Mesothelial cell of epicardium (in vitro differentiated cells): ENCODE measurements at regions not wholly inside any gene's neighbourhood (a gene's known extent, or its start where the extent isn't known, plus 50 kb on each side); places are given as distances from the start of the nearest gene placed in this dataset.

ENCODE experiments used
- DNase-seq, 2 experiments: peaks; one replicate each; pipeline ENCODE4 v3.0.0; 2021; ENCODE audit warnings: low spot score in 2 of 2; ENCODE audit not compliant: unreplicated experiment in 2 of 2
- H3K27ac Mint-ChIP-seq: 2 replicates; pipeline ENCODE4 v1.8.0; 2021; ENCODE audit warnings: mixed read lengths
- H3K27me3 Mint-ChIP-seq: 2 replicates; pipeline ENCODE4 v1.8.0; 2021; ENCODE audit warnings: low read depth, mixed read lengths
- H3K36me3 Mint-ChIP-seq: 2 replicates; pipeline ENCODE4 v1.8.0; 2021; ENCODE audit warnings: mixed read lengths
- H3K4me1 Mint-ChIP-seq: 2 replicates; pipeline ENCODE4 v1.8.0; 2021; ENCODE audit warnings: mixed read lengths
- H3K4me3 Mint-ChIP-seq: 2 replicates; pipeline ENCODE4 v1.8.0; 2021; ENCODE audit warnings: mild to moderate bottlenecking, moderate library complexity, mixed read lengths
- H3K9me3 Mint-ChIP-seq: 2 replicates; pipeline ENCODE4 v1.8.0; 2021; ENCODE audit warnings: mixed read lengths
- CTCF ChIP-seq: fragments of 200-600 bp; sonication (generic); IDR thresholded peaks from one replicate; pipeline ENCODE4 v1.5.0; 2021; ENCODE audit warnings: antibody characterized with exemption; ENCODE audit not compliant: unreplicated experiment

DNA sequence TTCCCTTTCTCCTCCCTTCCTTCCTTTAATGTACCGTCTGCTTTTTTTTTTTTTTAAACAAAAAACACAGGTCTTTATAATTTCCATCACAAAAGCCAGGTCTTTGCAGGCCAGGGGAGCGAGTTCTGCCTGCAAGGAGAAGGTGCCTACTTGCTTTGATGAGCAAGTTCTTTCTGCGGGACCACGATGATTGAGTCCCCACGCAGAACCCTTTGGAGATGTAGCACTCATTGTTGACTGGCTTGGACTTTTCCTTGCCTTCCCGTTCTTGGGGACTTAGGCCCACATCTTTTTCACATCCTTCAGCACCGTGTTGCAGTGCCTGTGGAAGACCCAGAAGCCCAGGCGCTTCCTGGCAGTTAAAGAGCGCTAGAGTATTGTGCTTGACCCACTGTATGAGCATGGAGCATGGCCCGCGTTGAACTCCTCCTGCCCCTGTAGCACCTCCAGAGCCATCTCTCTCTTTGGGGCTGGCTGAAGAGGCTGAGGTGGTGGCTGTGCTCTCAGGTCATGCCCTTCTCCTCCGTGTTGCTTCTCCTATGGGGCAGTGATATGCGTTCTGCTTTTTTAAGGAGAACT is 177.6 kb downstream of the EXOC5 start:
- Mint-ChIP-seq H3K27ac (no peak overlapping the region), H3K4me1 (peaks cover 6% of the 10 kb centered on the region), H3K27me3 (no peaks in the 10 kb centered on the region), H3K9me3 (peaks cover 13% of the 10 kb centered on the region), H3K36me3 (peaks cover 4% of the 10 kb centered on the region), H3K4me3 (no peak overlapping the region)
- TF ChIP-seq CTCF, result no peak
- DNase-seq, result no peak

GRCh38 chr14:57089901-57090300 is 178.8 kb downstream of the EXOC5 start:
- H3K27me3 Mint-ChIP-seq, result no peaks in the 10 kb centered on the region
- no peak overlapping the region for H3K27ac Mint-ChIP-seq
- TF ChIP-seq CTCF, result no peak
- no peak for DNase-seq
- H3K4me3 Mint-ChIP-seq, result no peak overlapping the region
- peaks cover 6% of the 10 kb centered on the region for H3K4me1 Mint-ChIP-seq
- peaks cover 1% of the 10 kb centered on the region for H3K36me3 Mint-ChIP-seq
- H3K9me3 Mint-ChIP-seq, result peaks cover 12% of the 10 kb centered on the region

DNA sequence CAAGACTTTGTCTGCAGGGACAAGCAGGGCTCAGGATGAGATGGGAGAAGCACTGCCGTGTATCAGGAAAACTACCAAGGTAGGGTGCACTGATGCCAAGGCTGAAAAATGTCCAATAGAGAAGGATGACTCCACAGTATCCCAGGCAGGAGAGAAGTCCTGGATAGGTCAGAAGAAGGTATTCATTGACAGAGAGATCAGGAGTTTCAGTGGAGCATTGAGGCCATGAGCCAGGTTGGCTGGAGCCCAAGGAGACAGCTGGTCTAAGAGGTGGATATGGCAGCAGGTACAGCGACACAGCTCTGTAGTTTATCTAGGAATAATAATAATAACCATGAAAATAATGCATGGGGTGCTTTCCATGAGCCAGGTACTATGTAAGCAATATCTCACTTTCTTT is 180.9 kb downstream of the EXOC5 start:
- Mint-ChIP-seq H3K27ac (no peak overlapping the region), H3K27me3 (no peaks in the 10 kb centered on the region), H3K9me3 (peaks cover 10% of the 10 kb centered on the region), H3K4me1 (peaks cover 6% of the 10 kb centered on the region), H3K4me3 (no peak overlapping the region), H3K36me3 (peaks cover 1% of the 10 kb centered on the region)
- no peak for DNase-seq
- no peak for TF ChIP-seq CTCF

DNA sequence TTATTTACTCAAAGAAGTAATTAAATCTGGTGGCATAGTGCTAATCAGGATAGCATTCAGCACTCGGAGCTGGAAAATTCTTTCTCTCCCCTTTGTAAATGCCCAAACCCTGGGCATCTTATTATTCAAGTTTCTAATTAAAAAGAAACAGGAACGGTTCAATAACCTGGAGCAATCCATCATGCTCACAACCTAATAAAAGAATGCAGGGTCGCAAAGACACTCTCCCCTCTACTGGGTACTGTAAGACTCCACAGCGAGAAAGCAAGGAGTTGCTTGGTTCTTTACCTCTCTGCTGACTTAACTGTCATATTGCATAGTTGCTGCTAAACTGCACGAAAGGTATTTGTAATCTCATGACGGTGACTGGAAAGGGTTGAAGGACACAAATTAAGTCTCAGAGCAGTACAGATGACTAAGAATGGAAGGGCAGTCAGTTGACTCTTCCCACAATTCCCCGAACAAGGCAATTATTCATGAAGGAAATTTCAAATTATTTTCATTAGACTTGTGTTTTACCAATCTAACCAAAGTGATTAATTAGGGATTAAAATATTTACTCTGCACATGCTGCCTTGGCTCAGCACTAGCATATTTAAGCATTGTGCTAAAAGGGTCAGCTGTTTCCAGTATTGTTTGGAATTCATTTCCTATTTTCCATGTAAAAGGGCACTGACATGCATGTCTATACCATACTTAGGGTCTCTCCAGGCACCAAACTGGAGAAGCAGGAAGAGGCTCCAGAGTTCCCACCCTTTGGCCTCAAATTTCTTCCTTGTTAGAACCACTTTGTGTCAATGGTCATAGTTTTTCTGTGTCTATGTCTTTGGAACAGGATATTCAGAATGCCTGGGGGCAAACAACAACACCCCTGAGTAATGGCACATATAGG is 182.2 kb downstream of the EXOC5 start:
- no peaks in the 10 kb centered on the region for H3K27me3 Mint-ChIP-seq

DNA sequence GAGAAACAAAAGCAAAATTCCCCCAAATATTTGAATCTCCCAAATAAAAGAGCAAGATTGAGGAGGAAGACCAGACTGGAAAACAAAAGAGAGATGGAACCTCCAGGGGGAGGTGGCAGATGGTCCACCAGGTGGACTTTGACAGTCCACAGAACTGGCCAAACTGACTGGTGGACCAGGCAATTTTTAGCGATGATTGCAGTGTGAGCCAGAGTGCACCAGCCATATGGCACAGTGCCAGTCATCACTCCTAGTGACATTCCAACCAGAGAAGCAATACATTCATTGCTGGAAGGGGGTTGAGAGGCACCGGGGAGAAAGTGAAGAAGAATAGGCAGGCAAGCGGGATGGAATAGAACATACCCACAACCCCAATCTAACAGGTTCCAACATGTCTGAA is 182.9 kb downstream of the EXOC5 start:
- H3K4me1 Mint-ChIP-seq, result peaks cover 6% of the 10 kb centered on the region
- H3K36me3 Mint-ChIP-seq, result peaks cover 1% of the 10 kb centered on the region
- no peak overlapping the region for H3K4me3 Mint-ChIP-seq
- no peaks in the 10 kb centered on the region for H3K27me3 Mint-ChIP-seq
- no peak for TF ChIP-seq CTCF
- peaks cover 10% of the 10 kb centered on the region for H3K9me3 Mint-ChIP-seq
- H3K27ac Mint-ChIP-seq, result no peak overlapping the region
- DNase-seq, result no peak

More for the DNA sequence above, 182.2 kb downstream of the EXOC5 start:
- Mint-ChIP-seq H3K27ac (no peak overlapping the region), H3K9me3 (peaks cover 10% of the 10 kb centered on the region), H3K4me1 (peaks cover 6% of the 10 kb centered on the region), H3K36me3 (peaks cover 1% of the 10 kb centered on the region), H3K4me3 (no peak overlapping the region)
- DNase-seq, result no peak
- TF ChIP-seq CTCF, result no peak
